Choroid plexus epithelial cell (primary cell): ENCODE measurements at regions not wholly inside any gene's neighbourhood (a gene's known extent, or its start where the extent isn't known, plus 50 kb on each side); places are given as distances from the start of the nearest gene placed in this dataset.

Experiments
- DNase-seq: peaks from one replicate; pipeline ENCODE4 v3.0.0-alpha.2; 2010; ENCODE audit warnings: low read depth
- H3K4me3 ChIP-seq: 2 replicates; pipeline ENCODE4 v1.5.1; 2011; ENCODE audit warnings: low read depth, mild to moderate bottlenecking, control low read depth, low read length, moderate library complexity
- CTCF ChIP-seq: conservative IDR thresholded peaks from 2 replicates; pipeline ENCODE4 v1.5.1; 2011; ENCODE audit warnings: low read depth, mild to moderate bottlenecking, control low read depth, inconsistent platforms, low read length, moderate library complexity

DNA sequence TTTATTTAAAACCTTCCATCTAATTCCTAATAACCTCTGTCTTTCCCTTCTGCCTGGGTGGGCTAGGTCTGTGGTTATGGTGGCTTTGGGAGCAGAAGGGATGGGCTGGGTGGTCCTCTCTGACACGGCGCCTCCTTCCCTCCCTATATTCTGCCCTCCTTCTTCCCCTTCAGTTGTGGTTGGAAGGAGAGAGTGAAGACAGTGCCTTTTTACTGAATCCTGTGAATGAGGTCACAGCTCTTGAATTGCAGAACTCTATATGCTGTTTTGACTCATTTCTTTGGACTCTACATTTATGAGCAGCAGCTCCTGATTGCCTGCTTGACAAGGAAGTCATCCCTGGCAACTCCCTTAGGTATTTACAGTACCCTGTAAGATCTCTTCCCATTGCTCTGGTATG, 256.0 kb upstream of the ELAC2 start:
- TF ChIP-seq CTCF: no peak
- no peak overlapping the region for H3K4me3 ChIP-seq
- DNase-seq: no peak

GRCh38 chr17:13272296-13272695, 254.5 kb upstream of the ELAC2 start:
- DNase-seq: no peak
- no peak for TF ChIP-seq CTCF
- H3K4me3 ChIP-seq: no peak overlapping the region

GRCh38 chr17:13268791-13269595, 251.2 kb upstream of the ELAC2 start:
- no peak for TF ChIP-seq CTCF
- H3K4me3 ChIP-seq: no peak overlapping the region
- DNase-seq: no peak

- H3K4me3 ChIP-seq: no peak overlapping the region
- DNase-seq: peak; percentile 4
- TF ChIP-seq CTCF: no peak
Observed at GRCh38 chr17:13266606-13267005, 248.8 kb upstream of the ELAC2 start.

- no peak overlapping the region for H3K4me3 ChIP-seq
- DNase-seq: no peak
- TF ChIP-seq CTCF: no peak
Observed at GRCh38 chr17:13265311-13265710, 247.5 kb upstream of the ELAC2 start.

DNA sequence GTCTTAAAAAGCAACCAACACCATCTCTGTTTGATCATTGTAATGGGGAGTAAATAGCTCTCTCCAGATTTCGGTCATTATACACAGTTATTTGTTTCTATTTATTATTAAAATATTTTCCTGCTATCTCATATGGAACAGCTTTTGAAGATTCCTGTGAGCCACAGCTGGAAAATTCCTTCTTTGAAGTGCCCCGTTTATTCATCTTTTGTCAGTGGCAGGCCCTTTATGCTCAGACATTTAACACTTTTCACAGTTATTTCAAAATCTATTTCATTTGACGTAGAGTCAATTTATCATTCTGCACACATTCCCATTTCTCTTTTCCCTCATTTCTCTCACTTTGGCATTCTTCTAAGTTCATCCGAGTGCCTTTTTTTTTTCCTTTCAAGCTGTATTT, 245.9 kb upstream of the ELAC2 start:
- no peak overlapping the region for H3K4me3 ChIP-seq
- no peak for DNase-seq
- TF ChIP-seq CTCF: no peak

- no peak for DNase-seq
- H3K4me3 ChIP-seq: no peak overlapping the region
- no peak for TF ChIP-seq CTCF
Observed at GRCh38 chr17:13256545-13256944, 238.7 kb upstream of the ELAC2 start.
